RWPE2 (cell line): ENCODE measurements at regions not wholly inside any gene's neighbourhood (a gene's known extent, or its start where the extent isn't known, plus 50 kb on each side); places are given as distances from the start of the nearest gene placed in this dataset.
"Not testable (repeated sequence)": the region's sequence is repeated elsewhere in the genome, so short reads cannot be mapped to it uniquely, and the experiment has no call there.

Experiments
- ATAC-seq: fragments of 200-7000 bp; cut with Tn5 transposase; 3 replicates; pipeline ENCODE4 v1.9.1; 2021; ENCODE audit warnings: low read depth
- DNase-seq: peaks from one replicate; pipeline ENCODE4 v3.0.0-alpha.2; 2020; ENCODE audit warnings: low spot score
- H3K27ac ChIP-seq: fragments of 450-650 bp; 2 replicates; pipeline ENCODE4 v1.5.1; 2017; ENCODE audit warnings: mild to moderate bottlenecking; ENCODE audit not compliant: poor library complexity, severe bottlenecking
- H3K27me3 ChIP-seq: fragments of 250-450 bp; sonication (Bioruptor Pico); 2 replicates; pipeline ENCODE4 v1.5.1; 2021; ENCODE audit warnings: mild to moderate bottlenecking, moderate library complexity; ENCODE audit not compliant: insufficient read depth, poor library complexity, severe bottlenecking
- H3K36me3 ChIP-seq: fragments of 250-450 bp; sonication (Bioruptor Pico); 2 replicates; pipeline ENCODE4 v1.5.1; 2020; ENCODE audit warnings: low read depth, mild to moderate bottlenecking, moderate library complexity
- H3K4me1 ChIP-seq: fragments of 250-450 bp; sonication (Bioruptor Pico); 2 replicates; pipeline ENCODE4 v1.5.1; 2021; ENCODE audit warnings: mild to moderate bottlenecking, moderate library complexity; ENCODE audit not compliant: insufficient read depth, poor library complexity, severe bottlenecking
- H3K4me3 ChIP-seq: fragments of 250-450 bp; sonication (Bioruptor Pico); 2 replicates; pipeline ENCODE4 v1.5.1; 2021; ENCODE audit warnings: mild to moderate bottlenecking, moderate library complexity; ENCODE audit not compliant: severe bottlenecking
- H3K9me3 ChIP-seq: fragments of 250-450 bp; sonication (Bioruptor Pico); 2 replicates; pipeline ENCODE4 v1.5.1; 2021; ENCODE audit warnings: mild to moderate bottlenecking, moderate library complexity; ENCODE audit not compliant: severe bottlenecking
- CTCF ChIP-seq: fragments of 450-650 bp; IDR thresholded peaks from one replicate; pipeline ENCODE4 v1.5.1; 2017; ENCODE audit warnings: mild to moderate bottlenecking, moderate library complexity; ENCODE audit not compliant: poor library complexity, severe bottlenecking

DNA sequence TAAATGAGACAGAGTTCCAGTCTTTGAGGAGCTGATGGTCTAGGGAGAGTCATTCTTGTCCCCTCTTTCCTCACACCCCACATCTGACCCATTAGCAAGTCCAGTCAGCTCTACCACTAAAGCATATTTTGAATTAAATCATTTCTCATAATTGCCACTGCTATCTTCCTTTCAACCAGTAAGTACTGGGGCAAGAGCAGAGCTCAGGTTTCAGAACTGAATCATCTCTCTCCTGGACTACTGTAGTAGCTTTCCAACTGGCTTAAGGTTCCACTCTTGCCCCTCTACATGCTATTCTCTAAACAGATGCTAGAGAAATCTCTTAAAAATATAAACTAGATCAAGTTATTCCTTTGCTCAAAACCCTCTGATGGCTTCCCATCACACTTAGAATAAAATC lies 218.3 kb downstream of the TTC6 start:
- DNase-seq (no peak), ATAC-seq (no peak; the same call in 2 of the 3 replicates)
- no peak for TF ChIP-seq CTCF
- peaks cover 2% of the 10 kb centered on the region for H3K9me3 ChIP-seq
- no peak overlapping the region for H3K4me3 ChIP-seq
- H3K27ac ChIP-seq = no peak overlapping the region
- no peaks in the 10 kb centered on the region for H3K27me3 ChIP-seq
- H3K4me1 ChIP-seq = peaks cover under 1% of the 10 kb centered on the region
- H3K36me3 ChIP-seq = no peaks in the 10 kb centered on the region

DNA sequence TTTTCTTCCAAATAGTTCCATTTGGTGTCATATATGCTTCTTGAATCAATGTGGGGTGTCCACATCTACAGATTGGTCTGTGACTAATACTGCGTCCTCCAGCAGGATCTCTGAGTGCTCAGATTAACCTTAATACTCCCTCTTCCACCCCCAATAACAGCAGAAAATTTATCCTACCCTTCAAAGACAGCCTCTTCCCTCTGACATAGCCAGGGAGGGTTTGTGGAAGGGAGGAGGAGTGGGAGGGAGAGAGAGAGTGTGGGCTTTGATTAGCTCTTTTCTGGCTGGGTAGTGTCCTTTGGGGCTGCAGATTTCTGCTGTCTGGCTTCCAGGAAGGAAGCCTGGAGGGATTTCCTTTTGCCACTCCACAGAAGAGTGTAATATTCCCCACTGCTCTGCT lies 220.7 kb downstream of the TTC6 start:
- Histone ChIP-seq H3K27me3 (no peaks in the 10 kb centered on the region), H3K27ac (no peak overlapping the region), H3K36me3 (no peaks in the 10 kb centered on the region), H3K4me3 (no peak overlapping the region), H3K4me1 (peaks cover 9% of the 10 kb centered on the region), H3K9me3 (peaks cover 2% of the 10 kb centered on the region)
- ATAC-seq (no peak), DNase-seq (no peak)
- no peak for TF ChIP-seq CTCF

- peaks cover 2% of the 10 kb centered on the region for H3K9me3 ChIP-seq
- no peaks in the 10 kb centered on the region for H3K36me3 ChIP-seq
- DNase-seq (no peak), ATAC-seq (no peak)
- peaks cover 9% of the 10 kb centered on the region for H3K4me1 ChIP-seq
- TF ChIP-seq CTCF = no peak
- no peak overlapping the region for H3K4me3 ChIP-seq
- no peak overlapping the region for H3K27ac ChIP-seq
- H3K27me3 ChIP-seq = no peaks in the 10 kb centered on the region
These were observed 221.4 kb downstream of the TTC6 start for GRCh38 chr14:37816743-37817295.

- no peaks in the 10 kb centered on the region for H3K27me3 ChIP-seq
- H3K9me3 ChIP-seq = peaks cover 2% of the 10 kb centered on the region
- ATAC-seq (peak; percentile 81), DNase-seq (no peak)
- no peak overlapping the region for H3K4me3 ChIP-seq
- TF ChIP-seq CTCF = no peak
- H3K4me1 ChIP-seq = peaks cover 9% of the 10 kb centered on the region
- no peak overlapping the region for H3K27ac ChIP-seq
- H3K36me3 ChIP-seq = no peaks in the 10 kb centered on the region
These were observed 224.0 kb downstream of the TTC6 start for GRCh38 chr14:37819155-37820015.

DNA sequence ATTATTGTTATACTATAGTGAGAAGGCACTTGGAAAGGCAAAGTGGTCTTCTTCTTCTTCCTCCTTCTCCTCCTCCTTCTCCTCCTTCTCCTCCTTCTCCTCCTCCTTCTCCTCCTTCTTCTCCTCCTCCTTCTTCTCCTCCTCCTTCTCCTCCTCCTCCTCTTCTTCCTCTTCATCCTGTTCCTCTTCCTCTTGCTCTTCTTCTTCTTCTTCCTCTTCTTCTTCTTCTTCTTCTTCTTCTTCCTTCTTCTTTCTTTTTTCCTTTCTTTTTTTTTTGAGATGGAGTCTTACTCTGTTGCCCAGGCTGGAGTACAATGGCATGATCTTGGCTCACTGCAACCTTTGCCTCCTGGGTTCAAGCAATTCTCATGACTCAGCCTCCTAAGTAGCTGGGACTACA lies 225.4 kb downstream of the TTC6 start:
- ATAC-seq = not testable (repeated sequence)

More for the DNA sequence above, 225.4 kb downstream of the TTC6 start:
- not testable (repeated sequence) for H3K27ac ChIP-seq, H3K36me3 ChIP-seq, H3K4me1 ChIP-seq, H3K9me3 ChIP-seq, H3K27me3 ChIP-seq, DNase-seq, H3K4me3 ChIP-seq
